Fibroblast of skin of scalp (primary cell): ENCODE measurements at regions not wholly inside any gene's neighbourhood (a gene's known extent, or its start where the extent isn't known, plus 50 kb on each side); places are given as distances from the start of the nearest gene placed in this dataset.
"Not testable (repeated sequence)": the region's sequence is repeated elsewhere in the genome, so short reads cannot be mapped to it uniquely, and the experiment has no call there.

Source experiments
- DNase-seq: peaks from one replicate; pipeline ENCODE4 v3.0.0-alpha.2; 2013

DNA sequence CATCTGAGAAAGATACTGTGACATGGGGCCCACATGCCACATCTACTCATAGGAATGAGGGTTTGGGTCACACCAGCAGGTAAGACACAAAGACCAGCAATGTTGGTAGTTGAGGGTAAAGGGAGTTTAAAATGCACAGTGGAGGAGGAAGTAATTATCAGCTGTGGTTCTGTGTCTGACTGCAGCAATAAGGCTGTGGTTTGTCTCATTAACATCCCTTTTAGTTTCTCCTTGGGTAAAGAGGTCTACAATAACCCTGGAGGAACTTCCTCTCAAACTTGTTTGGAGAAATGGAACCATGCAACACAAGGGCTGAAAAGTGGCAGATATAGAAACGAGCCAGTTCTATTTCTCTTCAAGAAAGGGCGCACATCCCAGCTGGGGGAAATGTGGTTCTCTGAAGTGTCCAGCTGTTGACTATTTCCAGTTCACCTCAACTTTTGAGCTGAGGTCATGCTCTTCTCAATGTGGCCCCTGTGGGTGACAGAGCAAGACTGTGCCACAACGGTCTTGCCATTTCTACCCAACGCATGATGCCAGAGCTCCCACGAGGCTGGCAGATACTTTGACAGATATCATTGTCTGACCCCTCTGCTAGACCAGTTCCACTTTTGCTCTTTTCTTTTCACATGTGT lies 234.3 kb downstream of the SQOR start:
- DNase-seq, result no peak

DNA sequence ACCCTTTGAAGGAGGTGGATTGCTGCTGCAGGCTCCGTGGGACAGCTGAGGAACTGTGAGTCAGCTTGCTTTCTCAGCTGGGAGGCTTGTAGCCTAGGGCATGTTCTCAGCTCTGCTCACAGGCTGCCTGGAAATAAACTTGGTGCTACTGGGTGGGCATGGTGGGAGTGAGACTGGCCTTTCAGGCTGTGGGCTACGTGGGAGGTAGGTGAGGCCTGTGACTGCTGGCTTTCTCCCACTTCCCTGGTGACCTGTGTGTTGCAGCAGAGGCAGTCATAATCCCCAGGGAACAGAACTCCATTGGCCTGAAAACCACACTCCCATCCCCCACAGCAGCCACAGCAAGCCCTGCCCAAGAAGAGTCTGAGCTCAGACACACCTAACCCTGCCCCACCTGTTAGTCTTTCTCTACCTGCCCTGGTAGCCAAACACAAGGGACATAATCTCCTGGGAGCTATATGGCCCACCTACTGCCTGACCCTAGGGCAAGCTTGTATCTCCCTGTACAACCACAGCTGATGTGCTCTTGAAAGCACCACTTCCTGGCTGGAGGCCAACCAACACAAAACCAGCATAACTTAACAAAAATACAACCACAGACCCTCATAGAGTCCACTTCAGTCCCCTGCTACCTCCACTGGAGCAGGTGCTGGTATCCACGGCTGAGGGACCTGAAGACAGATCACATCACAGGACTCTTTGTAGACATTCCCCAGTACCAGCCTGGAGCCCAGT lies 236.5 kb downstream of the SQOR start:
- DNase-seq, result peak; percentile 2

DNA sequence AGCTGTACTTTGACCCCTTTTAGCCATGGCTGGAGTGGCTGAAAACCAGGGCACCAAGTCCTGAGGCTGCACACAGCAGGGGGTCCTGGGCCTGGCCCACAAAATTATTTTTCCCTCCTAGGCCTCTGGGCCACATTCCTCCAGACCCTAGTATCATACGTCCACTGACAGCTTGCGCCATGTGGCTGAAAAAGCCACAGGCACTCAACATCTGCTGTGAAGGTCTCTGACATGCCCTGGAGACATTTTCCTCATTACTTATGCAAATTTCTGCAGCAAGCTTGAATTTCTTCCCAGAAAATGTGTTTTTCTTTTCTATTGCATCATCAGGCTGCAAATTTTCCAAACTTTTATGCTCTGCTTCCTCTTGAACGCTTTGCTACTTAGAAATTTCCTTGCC lies 239.0 kb downstream of the SQOR start:
- DNase-seq, result peak; percentile 8

DNA sequence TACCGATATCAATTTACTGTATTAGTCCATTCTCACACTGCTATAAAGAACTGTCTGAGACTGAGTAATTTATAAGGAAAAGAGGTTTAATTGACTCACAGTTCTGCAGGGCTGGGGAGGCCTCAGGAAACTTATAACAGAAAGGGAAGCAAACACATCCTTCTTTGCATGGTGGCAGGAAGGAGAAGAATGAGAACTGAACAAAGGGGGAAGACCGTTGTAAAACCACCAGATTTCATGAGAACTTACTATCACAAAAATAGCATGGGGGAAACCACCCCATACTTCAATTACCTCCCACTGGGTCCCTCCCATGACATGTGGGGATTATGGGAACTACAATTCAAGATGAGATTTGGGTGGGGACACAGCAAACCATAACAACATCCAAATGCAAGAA lies 239.7 kb downstream of the SQOR start:
- DNase-seq, result not testable (repeated sequence)

DNA sequence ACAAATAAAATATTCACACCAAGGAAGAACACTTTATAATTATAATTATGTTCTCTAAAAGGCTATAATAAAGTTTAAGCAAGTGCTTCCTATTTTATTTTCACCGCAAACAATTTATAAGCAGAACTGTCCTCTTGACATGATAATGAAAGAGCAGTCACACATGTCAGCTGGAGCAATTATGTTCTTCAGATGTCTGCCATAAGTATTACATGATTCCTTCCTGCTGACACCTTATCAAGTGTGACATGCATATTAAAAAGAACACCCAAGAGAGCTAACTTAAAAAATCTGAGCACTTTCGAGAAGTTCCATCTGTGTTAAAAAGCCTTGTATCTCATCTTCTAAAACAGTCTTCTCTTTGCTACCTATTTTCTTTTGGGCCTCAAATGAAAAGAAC lies 249.5 kb downstream of the SQOR start:
- no peak for DNase-seq

DNA sequence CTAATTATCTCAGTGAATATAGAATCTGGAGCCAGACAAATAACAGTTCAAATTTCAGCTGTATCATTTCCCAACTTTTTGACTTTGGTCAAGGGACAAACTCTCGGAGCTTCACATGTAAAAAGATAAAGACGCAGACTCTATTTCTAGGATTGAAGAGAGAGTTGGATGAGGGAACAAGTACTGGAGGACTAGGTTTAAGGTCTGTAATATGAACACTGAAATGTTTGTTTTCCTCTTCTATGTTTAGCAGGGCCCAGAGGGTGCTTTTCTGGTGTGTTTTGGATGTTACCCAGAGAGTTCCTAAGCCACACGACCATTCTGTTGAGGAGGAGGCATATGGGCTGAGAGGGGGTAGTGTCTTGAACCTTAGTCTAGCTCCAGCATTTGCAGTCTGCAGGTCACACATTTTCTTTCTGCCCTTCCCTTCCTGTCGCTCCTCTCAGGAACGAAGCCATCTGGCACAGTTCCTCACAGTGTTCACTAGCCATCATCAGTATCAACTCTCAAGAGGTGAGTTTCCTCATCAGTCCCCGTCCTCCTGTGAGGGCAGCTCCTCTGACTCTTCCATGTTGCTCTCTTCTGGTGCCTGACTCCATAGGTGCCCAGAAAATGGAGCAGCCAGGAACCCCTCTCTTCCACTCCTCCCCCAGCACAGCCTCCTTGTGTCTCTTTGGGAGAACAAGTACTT lies 250.1 kb downstream of the SQOR start:
- no peak for DNase-seq

DNA sequence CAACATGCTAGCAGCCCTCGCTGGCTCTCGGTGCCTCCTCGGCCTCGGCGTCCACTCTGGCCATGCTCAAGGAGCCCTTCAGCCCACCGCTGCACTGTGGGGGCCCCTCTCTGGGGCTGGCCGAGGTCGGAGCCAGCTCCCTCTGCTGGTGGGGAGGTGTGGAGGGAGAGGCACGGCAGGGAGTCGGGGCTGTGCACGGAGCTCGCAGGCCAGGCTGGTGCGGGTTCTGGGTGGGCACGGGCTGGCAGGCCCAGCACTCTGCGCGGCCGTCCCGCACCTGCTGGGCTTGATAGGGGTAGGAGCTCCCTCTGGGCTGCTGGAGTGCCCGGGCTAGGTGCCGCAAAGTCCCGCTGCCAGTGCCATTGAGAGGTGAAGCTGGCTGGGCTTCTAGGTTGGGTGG lies 251.0 kb downstream of the SQOR start:
- DNase-seq, result no peak

DNA sequence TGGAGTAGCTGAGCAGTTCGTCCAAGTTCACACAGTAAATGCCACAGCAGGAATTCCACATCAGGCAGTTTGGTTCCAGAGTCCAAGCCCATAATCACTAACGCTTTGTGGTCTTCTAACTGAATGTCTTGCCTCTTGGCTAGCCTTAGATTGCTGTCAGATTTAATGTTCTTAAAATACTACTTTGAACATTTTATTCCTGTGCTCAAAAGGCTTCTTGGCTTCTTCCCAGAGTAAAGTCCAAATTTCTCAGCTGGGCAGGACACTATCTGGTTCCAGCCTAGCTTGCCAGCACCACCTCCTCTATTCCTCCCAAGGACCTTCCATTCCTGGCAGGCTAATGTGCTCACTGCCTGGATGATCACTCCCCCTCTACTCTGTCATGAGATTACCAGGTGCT lies 256.9 kb downstream of the SQOR start:
- no peak for DNase-seq

DNA sequence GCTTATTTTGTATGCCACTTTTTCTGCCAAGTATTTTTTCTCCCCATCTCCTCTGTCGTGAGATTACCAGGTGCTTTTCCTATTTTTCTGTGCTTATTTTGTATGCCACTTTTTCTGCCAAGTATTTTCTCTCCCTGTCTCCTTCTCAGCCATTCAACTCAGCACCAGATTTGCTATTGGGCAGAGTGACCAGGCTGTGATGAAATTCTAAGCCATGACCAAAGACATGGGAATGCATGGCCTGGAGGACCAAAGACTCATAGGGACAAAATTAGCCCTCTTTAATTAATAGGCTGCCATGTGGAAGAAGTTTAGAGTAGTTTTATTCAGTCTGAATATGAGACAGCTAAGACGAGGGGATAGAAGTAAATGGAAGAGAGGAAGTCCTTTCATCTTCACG lies 257.4 kb downstream of the SQOR start:
- DNase-seq, result no peak

DNA sequence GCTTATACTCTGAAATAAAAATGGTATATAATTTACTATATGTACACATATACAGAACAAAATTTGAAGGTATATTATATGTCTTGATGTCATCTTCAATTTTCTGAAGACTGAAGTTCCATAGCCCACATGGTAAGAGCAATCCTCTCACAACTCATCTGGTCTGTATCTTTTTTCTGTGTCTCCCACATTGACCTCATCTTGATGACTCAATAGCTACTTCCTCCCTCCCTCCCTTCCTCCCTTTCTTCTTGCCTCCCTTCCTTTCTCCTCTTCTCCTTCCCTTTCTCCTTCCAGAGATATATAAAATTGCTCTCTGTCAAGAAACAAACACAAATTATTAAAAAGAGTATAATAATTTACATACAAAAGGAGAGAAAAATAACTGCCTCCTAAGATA lies 268.5 kb downstream of the SQOR start:
- DNase-seq, result no peak

DNA sequence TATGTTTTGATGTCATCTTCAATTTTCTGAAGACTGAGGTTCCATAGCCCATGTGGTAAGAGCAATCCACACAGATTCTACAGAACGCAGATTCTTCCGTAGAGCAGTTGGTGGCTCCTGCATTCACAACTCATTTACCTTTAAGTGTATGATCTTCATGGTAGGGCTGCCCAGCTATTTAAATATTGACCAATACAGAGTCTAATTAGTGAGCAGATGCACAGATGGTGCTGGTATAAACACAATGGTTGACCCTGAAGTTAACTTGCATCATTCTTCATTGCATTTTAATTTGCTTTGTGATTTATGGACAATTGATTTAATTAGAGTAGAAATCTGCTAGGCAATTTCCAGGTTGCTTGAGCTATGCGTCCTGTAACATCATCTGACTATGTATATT lies 269.2 kb downstream of the SQOR start:
- DNase-seq, result no peak

DNA sequence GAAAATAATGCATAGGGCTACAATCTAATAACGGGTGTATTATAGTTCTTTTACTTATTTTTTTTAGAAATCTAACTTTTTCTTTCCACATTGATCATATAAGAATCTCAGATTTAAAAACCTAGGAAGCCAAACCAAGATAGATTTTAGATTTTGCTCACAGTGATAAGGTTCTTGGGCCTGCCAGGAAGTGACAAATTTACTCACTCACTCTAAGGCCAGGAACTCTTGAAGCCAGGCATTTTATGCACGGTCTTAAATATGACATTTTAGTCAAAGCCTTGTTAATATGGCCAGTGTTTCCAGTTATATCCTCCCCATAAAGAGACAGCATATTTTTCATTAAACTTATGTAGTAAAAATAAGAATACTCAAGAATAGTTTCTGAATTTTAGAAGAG lies 271.4 kb downstream of the SQOR start:
- no peak for DNase-seq

DNA sequence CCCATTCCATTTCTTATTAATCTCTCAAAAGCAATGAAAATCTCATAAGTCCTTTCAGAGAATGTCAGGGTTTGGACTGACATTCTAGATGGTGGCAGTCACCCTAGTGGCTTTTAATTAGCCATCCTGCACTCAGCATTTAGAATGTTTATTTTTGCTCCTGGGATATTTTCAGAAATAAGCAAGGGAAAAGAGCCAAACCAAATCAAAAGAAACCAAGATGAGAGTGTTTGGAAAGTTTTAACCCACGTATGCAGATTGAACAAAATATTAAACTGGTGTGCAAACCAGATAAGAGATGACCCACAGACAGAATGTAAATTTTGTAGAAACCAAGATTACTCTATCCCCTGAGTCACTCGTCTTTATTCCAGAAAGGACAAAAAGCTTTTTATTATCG lies 275.8 kb downstream of the SQOR start:
- DNase-seq, result no peak

DNA sequence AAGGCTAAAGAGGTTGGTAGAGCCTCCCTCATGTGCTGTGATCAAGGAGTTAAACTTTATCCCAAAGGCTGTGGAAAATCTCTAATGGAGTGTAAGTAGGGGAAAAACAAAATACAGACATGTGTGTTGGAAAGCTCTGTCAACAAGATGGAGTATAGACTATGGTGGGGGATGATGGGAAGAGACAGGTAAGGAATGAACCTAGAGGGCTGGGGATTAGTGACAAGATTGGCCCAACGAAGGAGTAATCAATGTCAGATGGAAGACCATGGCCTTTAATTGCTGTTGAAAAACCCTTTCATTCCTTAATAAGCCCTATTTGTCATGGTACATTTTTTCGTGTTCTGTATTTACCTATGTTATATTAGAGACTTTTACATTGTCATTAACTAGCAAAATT lies 278.6 kb downstream of the SQOR start:
- DNase-seq, result no peak

DNA sequence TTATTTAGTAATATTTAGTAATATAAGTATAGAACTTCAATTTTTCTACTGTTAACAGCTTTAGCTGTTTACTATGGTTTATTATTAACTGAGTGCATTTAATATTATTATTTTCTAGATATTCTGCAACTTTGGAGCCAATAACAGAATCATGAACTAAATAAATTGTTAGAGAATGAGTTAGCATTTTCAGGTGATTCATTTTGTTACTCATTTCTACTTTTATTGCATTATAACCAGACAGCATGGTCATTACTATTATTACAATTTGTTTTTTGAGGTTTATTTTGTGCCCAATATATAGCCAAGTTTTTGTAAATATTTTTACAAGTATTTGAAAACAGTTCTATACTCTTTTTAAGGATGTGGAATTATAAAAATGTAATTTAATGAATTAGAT lies 279.6 kb downstream of the SQOR start:
- DNase-seq, result no peak

DNA sequence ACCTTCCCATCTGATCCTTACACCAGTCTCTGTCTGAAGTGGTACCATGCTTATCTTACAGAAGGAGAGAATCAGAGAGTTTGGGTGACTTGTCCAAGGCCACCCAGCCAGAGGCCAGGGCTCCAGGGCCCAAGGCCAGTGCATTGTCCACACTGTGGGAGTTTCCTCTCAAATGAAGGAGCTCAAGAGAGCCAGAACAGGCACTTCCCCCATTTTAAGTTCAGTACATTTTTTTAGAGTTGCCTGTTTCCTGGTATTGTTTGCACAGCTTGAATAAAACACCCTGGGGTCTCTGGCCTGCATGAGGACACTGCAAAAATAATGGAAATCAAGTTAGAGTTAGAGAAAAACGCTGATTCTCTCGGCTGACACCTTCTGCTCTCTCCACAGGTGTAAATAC lies 284.0 kb downstream of the SQOR start:
- DNase-seq, result no peak

DNA sequence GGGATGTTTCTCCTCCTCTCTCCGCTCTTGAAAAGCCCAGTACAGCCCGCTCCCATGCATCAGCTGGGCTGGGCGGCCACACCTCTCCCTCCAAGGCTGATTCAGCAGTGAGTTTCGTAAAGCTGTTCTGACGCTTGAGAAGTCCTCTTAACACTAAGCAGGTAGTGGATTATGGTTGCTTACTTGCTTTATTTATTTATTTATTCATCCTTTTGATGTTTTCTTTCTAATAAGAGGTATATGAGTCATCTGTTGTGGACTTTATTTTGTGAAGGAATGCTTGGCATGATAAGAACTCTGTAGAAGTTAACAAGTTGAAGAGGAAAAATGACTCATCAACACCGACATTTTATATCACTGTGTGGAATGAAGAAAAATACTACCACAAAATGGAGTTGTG lies 285.0 kb downstream of the SQOR start:
- peak; percentile 58 for DNase-seq

DNA sequence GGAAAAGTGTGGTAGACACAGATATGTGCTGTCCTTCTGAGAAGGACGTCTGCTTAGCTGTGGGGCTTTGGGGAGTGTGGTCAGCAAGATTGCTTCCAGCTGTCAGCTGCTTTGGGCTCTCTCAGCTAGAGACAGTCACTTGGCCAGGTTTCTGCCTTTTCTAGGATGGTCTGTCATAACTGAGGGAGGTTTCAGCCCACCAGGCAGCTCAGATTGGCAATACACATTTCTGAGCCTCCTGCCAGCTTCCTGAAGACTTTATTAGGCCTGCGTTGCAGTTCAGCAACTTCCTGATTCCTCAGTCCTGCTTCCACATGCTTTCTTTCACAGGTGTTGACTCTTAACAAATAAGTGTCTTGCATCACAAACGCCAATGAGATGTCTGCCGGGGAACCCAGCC lies 286.5 kb downstream of the SQOR start:
- peak; percentile 2 for DNase-seq

DNA sequence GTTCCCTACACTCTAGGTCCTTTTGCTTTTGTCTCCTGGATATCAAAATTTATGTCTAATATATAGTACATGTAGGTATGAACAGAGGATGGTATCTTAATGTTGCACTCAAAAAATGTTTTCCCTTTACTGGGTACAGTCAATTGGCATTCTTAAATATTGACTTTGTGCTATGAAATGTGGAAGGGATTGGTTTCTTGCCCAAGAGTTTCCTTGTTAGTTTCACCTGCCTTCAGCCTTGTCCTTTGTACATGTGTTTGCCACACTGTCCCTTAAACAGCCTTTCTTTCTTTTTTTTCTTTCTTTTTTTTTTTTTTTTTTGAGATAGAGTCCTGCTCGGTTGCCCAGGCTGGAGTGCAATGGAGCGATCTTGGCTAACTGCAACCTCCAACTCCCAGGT lies 287.1 kb downstream of the SQOR start:
- no peak for DNase-seq

DNA sequence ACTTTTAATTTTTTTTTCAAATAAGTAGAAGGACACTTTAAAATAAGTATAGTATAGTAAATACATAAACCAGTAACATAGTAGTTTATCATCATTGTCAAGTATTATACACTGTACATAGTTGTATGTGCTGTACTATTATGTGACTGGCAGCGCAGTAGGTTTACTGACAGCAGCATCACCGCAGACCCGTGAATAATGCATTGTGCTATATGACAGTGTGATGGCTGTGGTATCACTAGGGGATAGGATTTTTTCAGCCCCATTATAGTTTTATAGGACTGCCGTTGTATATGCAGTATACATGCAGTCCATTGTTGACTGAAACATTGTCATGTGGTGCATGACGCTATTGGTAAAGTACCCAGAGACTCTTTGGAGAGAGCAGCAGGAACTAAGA lies 306.5 kb downstream of the SQOR start:
- DNase-seq, result no peak

DNA sequence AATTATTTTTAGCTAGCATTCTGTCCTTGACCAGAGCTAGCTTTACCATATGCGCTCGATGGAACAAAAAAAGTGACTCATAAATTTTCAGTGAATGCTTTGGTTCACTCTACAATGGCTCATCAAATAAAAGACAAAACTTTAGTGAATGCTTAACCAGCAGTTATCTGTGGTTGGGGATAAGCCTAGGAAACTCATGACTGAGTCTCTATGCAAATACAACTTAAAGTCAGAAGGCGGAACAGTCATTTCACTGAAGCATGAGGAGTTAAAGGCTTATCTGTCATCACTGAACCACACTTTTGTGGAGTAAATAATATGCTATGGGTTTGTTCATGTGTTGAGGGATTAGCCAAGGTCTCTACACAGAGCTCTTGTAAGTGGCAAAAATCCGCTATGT lies 308.4 kb downstream of the SQOR start:
- no peak for DNase-seq

DNA sequence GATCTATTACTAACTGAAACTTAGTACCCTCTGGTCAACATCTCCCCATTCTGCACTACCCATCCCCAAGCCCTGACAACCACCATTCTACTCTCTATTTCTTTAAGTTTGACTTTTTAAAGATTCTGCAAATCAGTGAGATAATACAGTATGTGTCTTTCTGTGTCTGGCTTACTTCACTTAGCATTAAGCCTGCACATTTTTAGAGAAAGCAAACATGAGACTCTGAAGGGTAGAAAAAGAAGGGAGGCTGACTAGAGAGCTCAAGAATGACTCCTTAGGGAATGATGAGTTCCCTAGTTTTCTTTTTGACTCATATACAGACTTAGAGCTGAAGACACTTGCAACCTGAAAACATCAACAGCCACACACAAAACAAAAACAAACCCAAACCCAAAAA lies 311.3 kb downstream of the SQOR start:
- no peak for DNase-seq

DNA sequence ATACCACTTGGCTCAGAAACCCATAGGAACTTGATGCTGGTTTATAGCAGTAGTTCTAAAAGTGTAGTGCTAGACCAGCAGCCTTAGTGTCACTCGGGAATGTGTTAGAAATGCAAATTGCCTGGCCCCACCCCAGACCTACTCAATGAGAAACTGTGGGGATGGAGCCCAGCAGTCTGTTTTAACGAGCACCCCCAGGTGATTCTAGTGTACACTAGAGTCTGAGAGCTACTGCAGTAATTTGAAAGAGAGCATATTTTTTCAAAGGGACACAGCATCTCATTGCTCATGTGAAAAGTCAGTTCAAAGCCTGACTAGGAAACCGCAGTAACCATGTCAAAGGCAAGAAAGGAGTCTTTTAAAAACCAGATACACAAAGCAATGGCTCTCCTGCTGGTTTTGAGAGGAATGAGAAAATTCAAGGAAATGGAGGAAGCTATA lies 313.4 kb downstream of the SQOR start:
- DNase-seq, result no peak

DNA sequence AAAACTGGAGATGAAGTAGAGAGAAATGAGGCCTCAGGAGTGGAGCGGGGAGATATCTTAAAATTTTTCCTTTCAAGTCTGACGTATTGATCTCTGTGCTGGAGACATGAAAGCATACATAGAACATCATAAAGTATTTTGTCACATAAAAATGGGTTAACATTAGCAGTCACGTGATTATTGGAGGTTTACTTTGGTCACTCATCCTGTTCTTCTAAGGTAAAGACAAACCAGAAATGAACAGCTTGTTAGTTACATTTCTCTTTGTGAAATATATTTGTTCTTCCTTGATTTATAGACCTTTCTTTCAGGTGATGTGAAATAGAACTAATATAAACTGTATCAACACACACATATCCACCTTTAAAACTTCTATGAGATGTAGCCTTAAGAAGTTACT lies 324.1 kb downstream of the SQOR start:
- no peak for DNase-seq
